GM18868 (cell line): ENCODE measurements at regions not wholly inside any gene's neighbourhood (a gene's known extent, or its start where the extent isn't known, plus 50 kb on each side); places are given as distances from the start of the nearest gene placed in this dataset.

Experiments used
- ATAC-seq: cut with Tn5 transposase; IDR thresholded peaks from one replicate; pipeline ENCODE4 v1.9.1; 2021; ENCODE audit warnings: mild to moderate bottlenecking, moderate library complexity; ENCODE audit not compliant: unreplicated experiment

DNA sequence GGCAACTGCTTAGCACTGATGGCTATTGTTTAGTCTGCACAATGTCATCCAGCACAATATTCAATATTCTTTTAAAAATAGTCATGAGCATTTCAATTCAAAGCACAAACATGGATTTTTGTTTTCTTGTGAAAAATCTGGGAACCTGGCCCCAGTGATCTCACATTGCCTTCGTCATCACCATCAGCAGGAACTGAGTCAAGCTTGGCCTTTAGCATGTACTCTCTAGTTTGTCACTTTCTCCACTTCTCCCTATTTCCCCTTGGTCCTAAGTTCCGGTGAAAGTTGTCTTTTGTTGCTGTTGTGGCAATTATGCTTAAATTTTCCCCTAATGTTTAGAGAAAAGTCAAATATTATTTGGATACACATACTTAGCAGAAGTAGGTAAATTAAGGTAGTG, 252.9 kb upstream of the SORCS1 start:
- no peak for ATAC-seq

DNA sequence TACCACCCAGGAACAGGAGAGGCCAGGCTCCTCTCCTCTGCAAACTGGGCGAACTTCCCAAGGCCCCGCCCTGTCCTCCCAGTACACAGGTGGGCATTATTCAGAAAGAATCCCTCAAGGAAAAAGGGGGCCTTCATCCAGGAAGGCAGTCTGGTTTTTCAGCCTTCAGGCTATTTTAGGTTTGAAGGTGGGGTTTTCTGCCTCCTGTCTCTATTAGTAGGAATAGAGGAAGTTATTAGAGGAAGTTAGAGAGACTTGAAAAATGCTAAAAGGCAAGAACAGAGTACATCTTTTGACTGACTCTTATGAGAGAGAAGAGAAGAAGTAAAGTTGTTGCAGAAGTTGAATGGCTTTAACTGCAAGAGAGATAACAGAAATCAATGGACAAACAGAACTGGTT, 250.9 kb upstream of the SORCS1 start:
- peak; percentile 70 for ATAC-seq

DNA sequence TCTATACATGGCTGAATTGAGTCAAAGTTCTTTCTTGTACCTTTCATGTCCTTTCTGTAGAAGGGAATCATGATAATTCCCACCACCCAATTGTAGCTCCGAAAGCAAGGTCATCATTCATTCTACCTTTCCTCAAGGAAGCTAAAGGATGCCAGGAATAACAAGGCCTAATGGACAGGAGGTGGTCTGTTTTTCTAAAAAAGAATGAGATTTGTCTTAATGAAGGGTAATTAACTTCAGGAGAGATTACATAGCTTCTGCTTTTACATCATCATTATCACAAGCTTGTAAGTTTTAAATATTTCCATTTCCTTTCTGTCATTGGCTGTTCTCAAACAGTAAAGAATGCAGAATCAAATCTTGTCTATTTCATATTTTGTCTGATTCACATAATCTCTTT, 249.5 kb upstream of the SORCS1 start:
- no peak for ATAC-seq

DNA sequence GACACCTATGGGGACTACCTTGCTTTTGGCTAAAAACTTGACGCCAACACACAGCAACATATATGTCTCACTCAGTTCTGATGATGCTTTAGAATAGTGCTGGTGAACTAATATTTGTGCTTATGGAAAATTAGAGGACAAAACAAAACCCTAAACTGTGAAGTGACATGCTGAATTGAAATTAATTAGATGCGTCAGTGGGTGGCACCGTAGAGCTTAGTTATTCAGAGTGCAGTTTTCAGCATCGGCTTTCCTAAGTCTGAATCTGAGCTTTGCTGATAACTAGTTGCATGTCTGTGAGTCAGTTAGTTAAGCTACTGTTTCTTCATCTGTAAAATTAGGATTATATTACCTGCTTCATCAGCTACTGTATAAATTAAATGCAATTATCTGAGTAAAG, 245.0 kb upstream of the SORCS1 start:
- ATAC-seq: peak; percentile 73

DNA sequence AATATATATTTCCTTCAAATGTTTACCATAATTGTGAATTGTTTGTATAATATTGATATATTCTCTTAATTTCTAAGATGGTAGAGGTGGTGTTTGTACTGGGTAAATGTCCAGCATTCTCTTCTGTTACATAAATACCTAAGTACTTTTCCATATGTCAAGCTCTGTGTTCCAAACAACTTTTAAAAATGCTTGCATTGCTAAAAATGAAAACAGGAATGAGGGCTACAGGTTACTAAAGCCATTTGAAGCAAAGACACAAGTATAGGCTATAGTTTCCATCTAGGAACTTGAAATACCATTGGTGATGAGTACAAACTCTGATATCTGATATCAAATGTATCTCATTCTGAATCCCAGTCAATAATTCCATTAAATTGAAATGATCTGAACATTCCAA, 233.6 kb upstream of the SORCS1 start:
- no peak for ATAC-seq

DNA sequence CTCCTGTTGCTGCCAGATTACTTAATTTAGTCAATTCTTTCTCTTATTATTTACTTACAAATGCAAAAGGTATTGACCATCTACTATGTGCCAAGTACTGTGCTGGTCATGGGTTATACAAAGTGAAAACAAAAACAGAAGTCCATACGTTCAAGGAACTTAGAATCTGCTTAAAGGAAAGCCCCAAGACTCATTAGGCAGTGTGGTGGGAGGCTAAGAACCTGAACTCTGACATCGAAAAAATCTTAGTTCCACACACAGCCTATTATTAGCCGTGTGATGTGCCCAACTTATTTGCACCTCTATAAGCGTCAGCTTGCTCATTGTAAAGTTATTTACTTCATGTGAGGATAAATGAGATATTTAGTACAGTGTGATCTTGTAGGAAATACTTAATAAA, 227.4 kb upstream of the SORCS1 start:
- peak; percentile 90 for ATAC-seq

DNA sequence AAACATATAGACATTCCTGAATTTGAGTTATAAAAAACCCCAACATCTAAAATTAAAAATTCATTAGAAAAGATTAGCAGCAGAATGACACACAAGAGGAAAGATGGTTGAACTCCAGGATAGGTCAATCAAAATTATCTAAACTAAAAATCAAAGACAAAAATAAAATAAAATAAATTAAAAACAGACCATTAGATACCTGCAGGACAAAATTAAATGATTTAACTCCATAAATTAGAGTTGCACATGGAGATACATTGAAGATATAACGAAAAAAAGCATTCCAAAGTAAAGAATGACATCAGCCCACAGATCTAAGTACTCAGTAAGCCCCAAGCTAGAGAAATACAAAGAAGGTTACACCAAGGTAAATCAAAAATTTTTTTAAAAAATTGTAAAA, 226.1 kb upstream of the SORCS1 start:
- ATAC-seq: no peak

DNA sequence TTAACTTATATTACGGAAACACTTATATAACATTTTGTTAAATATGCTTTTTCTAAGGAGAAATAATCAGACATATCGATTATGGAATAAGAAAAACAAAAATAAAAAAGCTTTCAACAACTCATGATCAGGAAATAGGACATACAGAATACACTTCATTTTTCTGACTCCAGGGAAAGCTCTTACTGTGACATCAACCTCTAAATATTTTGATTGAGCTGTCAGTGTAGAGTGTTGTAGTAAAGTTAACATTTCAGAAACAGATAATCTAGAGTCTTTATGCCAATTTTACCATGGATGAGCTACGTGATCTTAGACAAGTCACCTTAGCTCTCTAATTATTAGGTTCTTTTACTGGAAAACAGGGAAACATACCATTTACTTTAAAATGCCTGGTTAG, 218.9 kb upstream of the SORCS1 start:
- no peak for ATAC-seq

DNA sequence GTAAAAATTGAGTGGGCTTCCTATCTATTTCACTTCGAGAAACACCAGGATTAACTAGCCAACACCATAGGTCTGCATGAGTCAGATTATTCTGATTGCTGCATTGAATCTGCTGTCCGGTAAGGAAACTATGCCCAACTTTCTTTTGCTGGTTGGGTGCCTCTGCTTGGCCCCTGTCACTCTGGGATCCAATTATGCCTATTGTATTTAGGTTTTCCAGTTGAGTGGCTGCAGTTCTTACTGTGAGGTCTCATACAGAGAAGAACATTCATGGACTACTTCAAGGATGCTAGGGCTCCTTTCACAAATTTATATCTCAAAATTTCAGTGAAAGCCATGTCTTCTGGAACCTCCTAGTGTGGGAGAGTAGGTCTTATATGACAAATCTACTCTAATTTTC, 215.1 kb upstream of the SORCS1 start:
- ATAC-seq: no peak

DNA sequence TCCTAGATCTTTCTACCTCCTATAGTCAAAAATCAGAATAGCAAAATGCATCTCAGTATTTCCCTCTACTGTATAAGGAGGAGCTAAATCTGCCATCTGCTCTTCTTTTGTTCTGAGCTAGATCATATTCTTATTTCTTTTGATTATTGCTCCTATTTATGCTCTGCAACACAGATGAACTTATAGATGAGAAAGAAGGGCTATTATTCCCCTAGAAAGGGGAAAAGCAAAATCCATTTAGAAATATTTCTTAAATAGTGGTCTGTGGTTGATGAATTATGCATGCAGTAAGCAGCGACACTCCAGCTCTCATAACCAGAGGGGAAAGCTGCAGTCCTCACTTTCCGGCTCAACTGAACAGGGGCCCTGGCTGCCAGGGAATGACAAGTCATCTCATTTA, 207.3 kb upstream of the SORCS1 start:
- ATAC-seq: no peak

DNA sequence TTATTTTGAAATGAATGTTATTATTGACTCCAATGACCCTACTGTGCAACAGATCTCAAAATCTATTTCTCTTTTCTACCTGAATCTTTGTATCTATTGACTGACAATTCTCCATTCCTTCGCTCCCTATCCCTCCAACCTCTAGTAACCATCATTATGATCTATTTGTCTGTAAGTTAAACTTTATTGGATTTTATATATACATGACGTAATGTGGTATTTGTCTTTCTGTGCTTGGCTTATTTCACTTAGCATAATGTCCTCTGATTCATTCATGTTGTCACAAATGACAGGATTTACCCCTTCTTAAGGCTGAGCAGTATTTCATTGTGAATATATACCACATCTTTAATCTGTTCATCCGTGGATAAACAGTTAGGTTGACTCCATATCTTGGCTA, 200.4 kb upstream of the SORCS1 start:
- ATAC-seq: no peak

DNA sequence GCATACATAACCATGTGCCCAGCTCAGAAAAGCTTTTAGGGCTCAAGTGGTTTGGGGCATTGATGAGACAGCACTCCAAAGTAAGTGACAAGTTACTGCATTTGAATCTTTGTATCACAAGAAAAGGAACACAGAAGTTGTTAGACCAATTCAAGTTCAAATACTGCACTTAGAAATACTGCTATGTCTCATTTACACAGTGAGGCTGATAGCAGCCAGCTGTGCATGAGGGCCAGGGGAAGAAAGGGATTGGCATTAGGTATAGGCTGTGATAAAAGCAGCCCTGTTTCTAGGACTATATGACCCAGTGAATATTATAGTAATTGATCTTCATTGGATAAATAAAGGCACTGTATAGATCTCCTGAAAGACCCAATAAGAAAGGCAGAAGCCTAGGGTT, 197.8 kb upstream of the SORCS1 start:
- no peak for ATAC-seq

DNA sequence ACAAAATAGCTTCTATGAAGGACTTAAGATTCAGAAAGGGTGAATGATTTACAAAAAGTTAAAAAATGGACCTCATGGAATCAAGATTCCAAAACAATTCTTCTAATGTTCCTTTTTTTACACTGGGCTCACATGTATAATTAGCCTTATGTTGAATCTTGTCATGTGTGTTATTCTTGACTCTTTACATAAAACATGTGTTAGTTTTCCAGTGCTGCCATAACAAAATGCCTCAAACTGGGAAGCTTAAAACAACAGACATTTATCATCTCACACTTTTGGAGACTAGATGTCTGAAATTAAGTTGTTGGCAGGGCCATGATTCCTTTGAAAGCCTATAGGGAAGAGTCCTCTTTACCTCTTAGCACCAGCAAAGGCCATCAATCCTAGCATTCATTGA, 192.5 kb upstream of the SORCS1 start:
- ATAC-seq: no peak

DNA sequence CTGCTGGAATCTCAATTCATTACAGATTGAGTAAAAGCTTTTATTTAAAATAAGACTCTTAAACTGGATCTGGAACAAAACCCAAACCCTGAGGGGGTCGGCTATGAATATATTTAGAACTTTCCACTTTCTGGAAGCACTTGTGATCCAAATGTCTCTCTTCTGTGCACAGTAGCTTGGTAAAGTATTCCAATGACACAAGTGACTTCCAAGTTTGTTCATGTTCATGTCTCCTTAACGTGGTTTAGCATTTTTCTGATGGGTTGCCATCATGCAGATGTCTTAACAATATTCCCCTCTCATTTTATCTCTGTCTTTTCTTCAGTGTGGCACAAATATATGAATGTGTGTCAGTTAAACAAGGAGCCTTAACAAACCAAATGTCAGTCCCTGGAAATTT, 191.9 kb upstream of the SORCS1 start:
- ATAC-seq: no peak

DNA sequence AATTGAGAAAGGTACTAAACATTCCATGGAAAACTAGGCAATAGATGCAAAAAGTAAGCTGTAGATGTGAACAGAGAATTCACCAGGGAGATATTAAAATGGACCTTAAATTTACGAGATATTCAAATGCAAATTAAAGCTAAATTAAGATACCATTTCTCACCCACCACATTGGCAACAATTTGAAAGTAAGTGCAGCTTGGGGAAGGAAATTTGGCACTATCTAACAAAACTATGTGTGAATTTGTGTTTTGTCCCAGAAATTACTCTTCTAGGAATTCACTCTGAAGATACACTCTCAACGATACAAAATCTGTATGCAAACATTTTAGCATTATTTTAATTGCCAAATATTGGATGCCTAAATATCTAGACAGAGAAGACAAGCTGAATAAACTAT, 178.2 kb upstream of the SORCS1 start:
- ATAC-seq: no peak

DNA sequence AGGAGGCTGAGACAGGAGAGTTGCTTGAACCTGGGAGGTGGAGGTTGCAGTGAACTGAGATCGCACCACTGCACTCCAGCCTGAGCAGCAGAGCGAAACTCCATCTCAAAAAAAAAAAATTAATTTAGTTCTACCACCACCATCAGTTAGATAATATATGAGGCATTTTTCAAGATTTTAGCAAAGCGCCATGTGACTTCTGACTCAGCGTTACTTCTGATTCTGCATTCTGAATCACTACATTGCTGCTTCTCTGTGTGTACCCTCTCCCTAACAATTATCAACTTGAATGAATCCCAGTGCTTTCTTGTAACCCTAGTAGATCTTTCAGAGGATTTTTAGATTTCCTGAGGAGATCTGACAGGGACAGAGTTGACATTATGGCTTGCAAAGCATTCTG, 176.8 kb upstream of the SORCS1 start:
- no peak for ATAC-seq

DNA sequence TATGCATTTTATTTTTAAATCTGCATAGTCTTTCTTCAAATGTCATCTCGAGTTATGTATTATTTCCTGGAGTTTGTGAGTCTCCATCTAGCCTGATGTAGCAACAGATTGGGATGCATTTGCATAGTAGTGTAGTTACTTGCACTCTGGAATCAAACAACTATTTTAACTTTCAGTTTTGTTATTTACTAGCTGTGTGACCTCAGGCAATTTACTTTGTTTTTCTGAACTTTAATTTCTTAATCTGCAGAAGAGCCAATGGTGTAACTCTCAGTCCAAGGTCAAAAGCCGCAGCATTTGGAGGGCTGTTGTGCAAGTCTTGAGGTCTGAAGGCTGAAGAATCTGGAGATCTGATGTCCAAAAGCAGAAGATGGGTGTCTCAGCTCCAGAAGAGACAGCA, 175.8 kb upstream of the SORCS1 start:
- ATAC-seq: no peak

DNA sequence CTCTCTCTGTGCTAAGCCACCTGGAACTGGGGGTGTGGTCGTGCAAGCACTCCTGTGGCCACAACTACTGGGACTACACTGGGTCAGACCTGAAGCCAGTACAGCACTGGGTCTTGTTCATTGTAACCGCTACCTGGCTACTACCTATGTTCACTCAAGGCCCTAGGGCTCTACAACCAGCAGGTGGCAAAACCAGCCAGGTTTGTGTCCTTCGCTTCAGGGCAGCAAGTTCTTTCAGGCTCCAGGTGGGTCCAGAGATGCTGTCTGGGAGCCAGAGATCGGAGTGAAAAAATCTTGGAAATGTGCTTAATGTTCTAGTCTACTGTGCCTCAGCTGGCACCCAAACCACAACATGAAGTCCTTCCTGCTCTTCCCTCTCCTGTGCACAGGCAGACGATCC, 171.6 kb upstream of the SORCS1 start:
- ATAC-seq: no peak

DNA sequence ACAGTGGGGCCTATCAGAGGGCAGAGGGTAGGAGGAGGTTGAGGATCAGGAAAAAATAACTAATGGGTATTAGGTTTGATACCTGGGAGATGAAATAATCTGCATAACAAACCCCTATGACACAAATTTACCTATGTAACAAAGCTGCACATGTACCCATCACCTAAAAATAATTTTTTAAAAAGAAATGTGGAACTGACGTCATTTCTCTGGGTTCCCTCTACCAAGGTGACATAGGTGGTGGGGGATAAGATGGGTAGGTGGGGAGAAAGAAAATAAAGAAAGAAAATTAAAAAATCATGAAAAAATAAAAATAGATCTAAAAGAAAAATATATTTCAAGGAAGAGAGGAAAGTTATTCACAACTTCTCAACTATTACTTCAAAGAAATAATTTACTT, 153.1 kb upstream of the SORCS1 start:
- ATAC-seq: no peak

DNA sequence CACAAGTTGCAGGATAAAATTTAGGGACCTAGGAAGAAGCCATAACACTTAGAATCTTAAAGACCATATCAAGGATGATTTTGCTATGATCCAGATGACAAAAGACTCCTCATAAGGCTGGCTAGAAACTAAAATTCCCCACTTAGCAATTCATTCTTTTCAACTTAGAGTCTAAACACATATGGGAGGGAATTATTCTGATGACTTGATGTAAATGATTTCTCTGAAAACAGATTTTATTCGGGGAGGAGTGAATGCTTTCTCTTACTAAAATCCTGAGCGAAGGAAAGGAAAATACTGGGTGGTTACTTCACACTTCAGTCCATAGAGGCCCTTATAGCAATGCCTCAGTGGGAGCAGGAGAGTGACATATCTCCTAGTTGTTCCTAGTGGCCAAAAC, 138.7 kb upstream of the SORCS1 start:
- no peak for ATAC-seq

DNA sequence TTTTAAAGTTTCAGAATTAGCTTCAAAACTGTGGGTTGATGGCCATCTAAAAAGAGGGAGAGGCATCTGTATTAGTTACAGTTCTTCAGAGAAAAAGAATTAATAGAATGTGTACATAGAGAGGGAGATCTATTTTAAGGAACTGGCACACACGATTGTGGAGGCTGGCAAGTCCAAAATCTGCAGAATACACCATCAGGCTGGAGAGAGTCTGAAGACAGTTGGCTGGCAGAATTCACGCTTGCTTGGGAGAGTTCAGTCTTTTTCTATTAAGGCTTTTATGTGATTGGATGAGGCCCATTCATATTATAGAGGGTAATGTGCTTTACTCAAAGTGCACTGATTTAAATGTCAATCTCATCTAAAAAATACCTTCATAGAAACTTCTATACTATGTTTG, 135.1 kb upstream of the SORCS1 start:
- no peak for ATAC-seq

DNA sequence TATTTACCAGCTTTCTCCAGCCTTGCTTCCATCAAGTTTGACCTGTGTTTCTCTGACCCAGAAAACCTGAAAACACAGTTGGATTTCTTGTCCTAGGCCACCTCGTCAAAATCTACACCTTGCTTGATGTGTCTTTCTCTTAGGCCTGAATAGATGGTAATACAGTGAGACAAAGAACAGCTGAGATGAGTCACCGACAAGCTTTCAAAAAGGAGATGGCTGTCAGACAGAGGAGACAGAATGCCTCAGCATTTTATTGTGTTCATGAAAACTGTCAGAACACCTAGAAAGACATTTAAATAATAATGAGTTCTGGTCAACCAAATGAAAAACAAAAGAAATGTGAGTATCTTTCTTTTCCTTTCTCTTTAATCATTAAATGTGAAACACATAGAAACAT, 119.7 kb upstream of the SORCS1 start:
- no peak for ATAC-seq

DNA sequence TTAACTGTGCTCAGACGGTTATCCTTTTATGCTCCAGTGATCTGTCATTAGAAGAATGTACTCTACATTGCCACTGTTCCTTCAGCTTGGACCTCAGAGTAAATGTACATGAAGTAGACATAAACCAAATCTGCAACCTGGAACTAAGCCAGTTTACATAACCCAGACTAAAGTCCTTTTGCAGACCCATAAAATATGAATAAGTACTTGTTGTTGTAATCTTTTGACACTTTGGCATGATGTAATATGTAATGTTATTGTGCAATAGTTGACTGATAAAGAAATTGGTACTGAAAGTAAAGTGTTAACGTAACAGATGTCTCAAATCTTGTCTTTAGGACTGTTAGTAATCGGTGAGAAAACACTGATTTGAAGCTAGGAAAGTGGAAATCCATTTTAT, 115.8 kb upstream of the SORCS1 start:
- ATAC-seq: no peak

DNA sequence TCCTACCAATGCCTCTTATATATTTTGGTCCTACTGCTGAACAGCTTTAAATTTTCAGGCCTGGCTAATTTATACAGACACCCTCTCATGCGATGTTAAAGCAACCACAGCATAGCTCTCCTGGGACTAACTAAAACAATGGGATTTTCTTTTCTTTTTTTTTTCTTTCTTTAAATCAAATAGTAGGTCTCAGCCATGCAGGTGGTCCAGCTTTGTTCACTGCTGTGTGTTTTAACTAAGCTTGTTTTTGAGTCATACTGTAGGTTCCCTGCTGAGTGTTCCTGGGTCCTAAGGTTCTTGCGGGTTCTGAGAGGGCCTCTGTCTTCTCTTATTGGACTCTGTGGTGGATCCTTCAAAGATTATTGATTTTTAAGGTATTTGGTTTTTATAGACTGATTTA, 113.1 kb upstream of the SORCS1 start:
- no peak for ATAC-seq
